Fibroblast of lung (primary cell): ENCODE measurements at regions not wholly inside any gene's neighbourhood (a gene's known extent, or its start where the extent isn't known, plus 50 kb on each side); places are given as distances from the start of the nearest gene placed in this dataset.

Experiments
- CTCF ChIP-seq, 2 donors: IDR thresholded peaks in 1 of 2; conservative IDR thresholded peaks in 1 of 2; 1 replicate in 1 of 2; 2 replicates in 1 of 2; pipeline ENCODE4 v1.5.1; 2011 to 2012; ENCODE audit warnings: low read length in 2 of 2, control low read depth in 1 of 2, inconsistent platforms in 1 of 2, low read depth in 1 of 2, mild to moderate bottlenecking in 1 of 2
- EZH2 ChIP-seq: IDR thresholded peaks from 2 replicates; pipeline ENCODE4 v1.5.1; 2012; ENCODE audit warnings: low read length, control low read depth, mild to moderate bottlenecking; ENCODE audit errors: missing control alignments

DNA sequence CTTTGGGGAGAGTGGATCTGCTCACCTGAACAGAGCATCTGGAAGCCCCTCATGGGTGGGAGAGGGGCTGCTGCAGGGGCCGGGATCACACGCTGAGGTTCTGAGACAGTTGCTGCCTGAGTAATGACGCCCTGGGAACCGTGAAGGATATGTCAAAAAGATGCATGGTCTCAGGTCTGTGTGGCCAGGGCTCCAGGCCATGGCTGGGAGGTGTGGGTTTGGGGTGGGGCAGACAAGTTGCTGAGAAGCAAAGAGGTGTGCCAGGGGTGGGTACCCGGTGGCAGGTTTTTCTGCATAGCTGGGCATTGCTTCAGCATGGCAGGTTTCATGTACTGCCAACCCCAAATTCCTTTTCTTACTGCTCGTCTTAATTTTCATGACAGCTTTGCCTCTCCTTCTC lies 133.5 kb downstream of the RPIA start:
- no peak for TF ChIP-seq EZH2
- TF ChIP-seq CTCF (conservative IDR thresholded peaks at IDR 0.05 in 1 of 2, IDR thresholded peaks at IDR 0.05 in 1 of 2; ENCODE audit: low read depth in 1 of 2, low read length in 2 of 2): no peak
